ENCODE measurements at regions not wholly inside any gene's neighbourhood (a gene's known extent, or its start where the extent isn't known, plus 50 kb on each side); places are given as distances from the start of the nearest gene placed in this dataset.

GRCh38 chr18:61727241-61728193 lies 165.3 kb downstream of the RNF152 start:
- no peak for DNase-seq

GRCh38 chr18:61724532-61724931 lies 168.3 kb downstream of the RNF152 start:
- DNase-seq, result no peak

DNA sequence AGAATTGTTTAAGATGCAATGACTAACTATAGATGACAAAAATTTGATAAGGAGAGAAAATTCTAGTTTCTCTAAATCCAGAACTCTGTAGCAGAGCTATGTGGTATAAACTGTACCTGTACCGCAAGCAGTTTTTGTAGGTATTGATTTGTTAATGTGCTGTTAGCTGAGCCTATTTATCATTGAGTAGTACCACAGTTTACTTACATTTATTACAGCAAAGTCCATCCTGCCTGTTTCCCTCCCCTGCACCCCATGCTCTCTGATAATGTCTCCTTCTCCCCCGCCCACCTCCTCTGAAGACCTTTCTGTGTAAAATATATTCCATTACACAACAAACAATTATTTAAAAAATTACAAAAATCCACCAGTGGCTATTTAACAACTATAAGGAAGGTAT lies 170.6 kb downstream of the RNF152 start:
- DNase-seq, result no peak

GRCh38 chr18:61720496-61720895 lies 172.3 kb downstream of the RNF152 start:
- no peak for DNase-seq

GRCh38 chr18:61719671-61720070 lies 173.1 kb downstream of the RNF152 start:
- no peak for DNase-seq

- no peak for DNase-seq
These were observed 173.9 kb downstream of the RNF152 start for GRCh38 chr18:61718944-61719343.

DNA sequence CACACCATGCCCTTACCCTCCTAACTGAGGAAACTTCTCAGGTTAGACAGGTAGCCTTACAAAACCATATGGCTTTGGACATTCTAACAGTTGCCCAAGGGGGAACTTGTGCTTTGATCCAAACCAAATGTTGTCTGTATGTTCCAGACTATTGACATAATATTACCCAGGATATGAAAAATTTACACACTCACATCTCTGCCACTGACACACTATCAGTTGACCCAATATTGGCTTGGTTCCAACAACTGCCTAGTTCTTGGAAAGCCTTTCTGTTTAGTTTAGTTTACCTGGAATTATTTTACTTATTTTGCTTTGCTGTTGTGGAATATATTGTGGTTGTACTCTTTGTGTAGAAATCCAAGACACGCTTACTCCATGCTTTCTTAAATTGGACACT lies 178.4 kb downstream of the RNF152 start:
- DNase-seq, result no peak

- no peak for DNase-seq
These were observed 179.3 kb downstream of the RNF152 start for GRCh38 chr18:61713502-61713901.

DNA sequence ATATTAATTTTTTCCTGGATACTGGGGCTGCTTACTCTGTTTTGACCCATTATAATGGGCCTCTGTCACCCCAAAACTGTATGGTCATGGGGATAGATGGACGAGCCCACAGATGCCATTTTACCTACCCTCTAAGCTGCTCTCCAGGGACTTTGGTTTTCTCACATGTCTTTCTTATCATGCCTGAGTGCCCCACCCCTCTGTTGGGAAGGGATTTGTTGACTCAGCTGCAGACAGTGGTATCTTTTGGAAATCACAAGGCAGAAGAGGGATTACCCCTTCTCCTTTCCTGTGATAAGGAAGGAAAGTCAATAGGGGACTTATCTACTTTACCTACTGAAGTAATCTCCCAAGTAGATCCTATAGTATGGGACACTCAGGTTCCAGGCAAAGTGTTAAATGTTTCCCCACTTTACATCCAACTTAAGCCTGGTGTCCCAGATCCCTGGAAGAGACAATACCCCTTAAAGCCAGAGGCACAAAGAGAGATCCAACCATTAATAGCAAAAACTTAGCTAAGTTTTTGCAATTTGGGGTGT lies 182.7 kb downstream of the RNF152 start:
- DNase-seq, result no peak

DNA sequence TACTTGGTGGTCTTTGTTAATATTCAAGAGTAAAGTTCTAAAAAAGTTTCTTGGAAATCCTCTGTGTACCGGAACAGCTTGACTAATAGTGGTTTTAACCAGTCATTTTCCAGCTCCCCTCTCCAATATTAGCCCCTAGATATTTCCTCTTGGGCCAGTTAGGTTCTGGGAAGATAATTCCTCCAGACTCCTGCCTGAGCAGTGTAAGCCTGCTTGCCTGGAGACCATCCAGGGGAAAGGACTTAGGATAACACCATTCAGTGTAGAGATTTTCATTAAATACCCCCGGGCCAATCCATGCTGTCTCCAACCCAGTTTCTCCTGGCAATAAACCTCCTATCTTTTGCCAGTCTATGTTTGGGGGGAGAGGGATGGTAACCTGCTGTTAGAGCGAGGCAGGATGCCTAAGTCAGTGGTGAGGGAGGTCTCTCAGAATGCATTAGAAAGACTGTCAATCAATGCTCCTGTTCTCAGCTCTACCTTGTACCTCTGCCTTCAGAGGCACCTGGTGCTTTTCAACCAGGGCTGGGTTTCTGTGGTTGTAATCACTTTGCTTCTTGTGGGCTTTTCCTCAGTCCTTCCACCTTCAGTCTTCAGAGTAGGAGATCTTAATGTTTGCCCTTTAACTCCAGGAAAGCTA lies 186.4 kb downstream of the RNF152 start:
- DNase-seq, result no peak

DNA sequence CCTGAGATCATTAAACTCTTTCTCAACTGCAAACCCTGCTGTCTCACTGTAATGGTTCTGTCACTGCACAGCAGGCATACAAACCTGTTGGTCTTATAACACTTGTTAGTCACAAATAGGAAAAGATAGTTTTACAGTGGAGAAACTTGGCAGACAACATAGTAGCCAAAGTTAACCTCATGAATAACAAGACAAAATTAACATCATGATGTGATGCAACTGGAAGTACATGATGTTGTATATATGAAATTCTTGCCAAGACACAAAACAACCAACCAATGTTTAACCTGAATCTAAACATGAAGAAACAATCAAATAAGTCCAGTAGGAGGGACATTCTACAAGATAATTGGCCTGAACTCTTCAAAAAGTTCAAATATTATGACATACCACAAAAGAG lies 189.3 kb downstream of the RNF152 start:
- DNase-seq, result no peak

DNA sequence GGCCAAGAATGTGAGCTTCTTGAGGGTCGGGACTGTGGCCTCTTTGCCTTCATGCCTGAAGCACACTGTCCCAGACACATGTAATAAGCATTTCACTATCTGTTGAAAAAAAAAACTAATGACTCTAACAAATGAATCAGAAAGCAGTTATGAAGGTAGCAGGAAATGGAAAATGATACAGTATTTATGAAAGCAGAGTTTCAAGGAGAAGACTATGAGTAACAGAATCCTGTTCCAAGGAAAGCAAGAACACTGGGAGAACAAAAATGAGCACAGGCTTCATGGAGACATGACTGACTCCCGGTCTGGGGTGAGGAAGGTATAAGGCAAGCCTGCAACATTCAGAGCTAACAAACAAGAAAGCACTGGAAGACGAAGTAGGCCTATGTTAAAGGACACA lies 190.8 kb downstream of the RNF152 start:
- DNase-seq, result no peak

DNA sequence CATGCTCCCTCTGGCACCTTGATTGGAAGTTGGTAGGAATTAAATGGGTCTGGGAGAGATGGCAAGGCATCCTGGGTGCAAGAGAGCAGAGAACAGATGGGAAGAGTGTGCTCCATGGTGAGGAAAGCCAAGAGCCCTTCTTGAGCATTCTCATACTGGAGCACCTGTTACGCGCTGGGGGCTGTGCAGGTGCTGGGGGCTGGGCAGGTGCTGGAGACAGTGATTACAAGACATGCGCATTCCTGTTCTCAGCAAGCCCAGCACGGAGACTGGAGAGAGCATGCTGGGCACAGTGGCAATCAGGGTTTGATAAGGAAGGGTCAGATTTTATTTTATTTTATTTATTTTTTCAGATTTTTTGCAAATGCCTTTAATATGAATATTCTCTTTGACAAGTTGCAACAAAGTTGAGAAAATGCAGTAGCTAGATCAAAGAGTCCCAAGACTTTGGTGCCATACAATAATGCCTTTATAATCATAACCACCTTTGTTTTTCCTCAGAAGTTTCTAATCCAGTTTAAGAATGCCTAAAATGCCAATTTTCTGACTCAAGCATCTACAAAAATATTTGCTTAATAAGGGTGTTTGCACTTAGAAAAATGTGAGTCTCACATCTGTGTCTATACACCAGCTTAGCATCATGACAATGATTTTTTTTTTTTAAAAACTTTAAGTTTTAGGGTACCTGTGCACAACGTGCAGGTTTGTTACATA lies 193.3 kb downstream of the RNF152 start:
- DNase-seq, result no peak

- no peak for DNase-seq
These were observed 195.4 kb downstream of the RNF152 start for GRCh38 chr18:61697306-61697909.

DNA sequence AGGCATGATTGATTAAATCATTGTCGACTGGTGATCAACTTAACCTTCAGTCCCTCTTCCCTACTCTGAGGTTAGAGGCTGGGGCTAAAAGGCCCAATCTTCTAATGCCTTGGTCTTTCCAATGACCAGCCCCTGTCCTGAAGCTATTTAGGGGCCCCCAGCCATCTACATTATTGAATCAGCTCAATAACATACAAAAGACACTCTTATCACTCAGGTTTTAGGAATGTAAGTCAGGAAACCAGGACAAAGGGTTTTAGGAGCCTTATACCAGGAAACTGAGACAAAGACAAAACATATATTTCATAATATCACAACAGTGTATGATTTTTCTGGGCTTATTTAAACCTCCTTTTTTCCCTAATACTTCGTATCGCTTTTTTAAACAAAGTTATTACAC lies 198.6 kb downstream of the RNF152 start:
- no peak for DNase-seq

- DNase-seq, result no peak
These were observed 202.2 kb downstream of the RNF152 start for GRCh38 chr18:61690418-61691138.

DNA sequence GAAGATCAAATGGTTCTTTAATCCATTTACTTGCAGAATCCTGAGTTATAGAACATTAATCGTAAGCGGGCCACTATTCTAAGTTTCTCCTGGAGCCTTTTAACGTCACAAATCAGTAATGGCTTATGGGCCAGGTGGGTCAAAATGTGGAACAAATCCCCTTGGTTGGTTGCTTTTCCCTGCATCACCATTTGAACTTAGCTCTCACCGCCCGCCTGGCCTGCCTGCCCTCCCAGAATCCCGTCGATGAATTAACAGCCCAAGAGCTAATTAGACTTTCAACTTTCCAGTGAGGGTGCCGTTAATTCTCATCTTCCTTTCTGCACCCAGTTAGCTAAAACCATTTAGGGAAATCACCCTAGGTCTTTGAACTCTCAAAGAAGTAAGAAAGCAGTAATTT lies 205.5 kb downstream of the RNF152 start:
- DNase-seq, result no peak

DNA sequence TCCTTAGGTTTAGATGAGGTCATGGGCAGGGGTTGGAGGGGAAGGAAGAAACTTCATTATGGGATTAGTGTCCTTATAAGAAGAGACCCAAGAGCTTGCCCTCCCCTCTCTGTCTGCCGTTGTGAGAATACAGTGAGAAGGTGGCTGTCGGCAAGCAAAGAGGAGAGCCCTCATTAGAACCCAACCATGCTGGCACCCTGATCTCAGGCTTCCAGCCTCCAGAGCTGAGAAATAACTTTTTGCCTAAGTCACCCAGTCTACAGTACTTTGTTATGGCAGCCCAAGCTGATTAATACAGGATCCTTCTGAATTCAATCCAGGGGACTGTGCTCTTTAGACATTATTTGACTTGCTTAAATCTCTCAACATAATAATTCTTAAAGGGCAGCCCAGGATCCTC lies 209.0 kb downstream of the RNF152 start:
- DNase-seq, result no peak

- DNase-seq, result no peak
These were observed 211.7 kb downstream of the RNF152 start for GRCh38 chr18:61681065-61681464.

- DNase-seq, result no peak
These were observed 213.0 kb downstream of the RNF152 start for GRCh38 chr18:61679836-61680235.

- no peak for DNase-seq
These were observed 215.3 kb downstream of the RNF152 start for GRCh38 chr18:61677435-61677970.

Data from muscle of arm (tissue), 1 donor.